GM12873 (cell line): ENCODE measurements at regions not wholly inside any gene's neighbourhood (a gene's known extent, or its start where the extent isn't known, plus 50 kb on each side); places are given as distances from the start of the nearest gene placed in this dataset.

Experiments
- TF ChIP-seq, protein P1 (sequence below): IDR thresholded peaks from 2 replicates; pipeline ENCODE4 v1.5.1; 2012; ENCODE audit warnings: low read depth, mild to moderate bottlenecking, moderate library complexity, low read length, control low read depth; ENCODE audit not compliant: insufficient read depth; ENCODE audit errors: missing control alignments

DNA sequence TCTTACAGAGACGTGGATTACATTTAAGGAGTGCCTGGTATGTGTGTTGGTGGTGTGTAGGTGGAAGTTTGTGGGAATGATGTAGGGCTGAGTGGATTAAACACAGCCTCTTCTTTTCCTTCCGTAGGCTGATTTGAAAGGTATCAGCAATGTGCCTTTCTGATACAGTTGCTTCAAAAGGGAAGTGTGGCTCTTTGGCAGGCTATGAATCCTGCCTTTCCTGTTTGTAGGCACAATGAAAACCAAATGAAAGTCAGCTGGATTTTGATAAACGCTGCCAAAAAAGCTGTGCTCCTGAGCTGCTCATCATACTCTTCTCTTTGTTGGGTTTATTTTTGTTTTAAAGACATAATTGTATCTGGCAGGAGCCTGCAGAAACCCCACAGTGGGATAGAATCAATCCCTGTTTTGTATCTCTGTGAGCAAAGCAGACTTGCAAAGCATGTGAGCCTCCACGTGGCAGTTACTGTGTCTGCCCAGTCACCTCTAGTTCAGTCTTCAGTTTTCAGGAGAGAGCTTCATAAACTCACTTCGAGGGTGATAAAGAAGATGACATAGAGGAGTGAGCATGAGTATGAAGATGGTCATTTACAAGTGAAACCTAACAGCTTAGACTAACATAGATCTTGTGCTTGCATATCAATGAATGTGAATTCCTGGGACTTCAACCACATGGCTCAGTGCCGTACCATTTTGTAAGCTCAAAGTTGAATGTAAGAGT is 655.7 kb upstream of the KIRREL3 start:
- TF ChIP-seq, protein P1, sequence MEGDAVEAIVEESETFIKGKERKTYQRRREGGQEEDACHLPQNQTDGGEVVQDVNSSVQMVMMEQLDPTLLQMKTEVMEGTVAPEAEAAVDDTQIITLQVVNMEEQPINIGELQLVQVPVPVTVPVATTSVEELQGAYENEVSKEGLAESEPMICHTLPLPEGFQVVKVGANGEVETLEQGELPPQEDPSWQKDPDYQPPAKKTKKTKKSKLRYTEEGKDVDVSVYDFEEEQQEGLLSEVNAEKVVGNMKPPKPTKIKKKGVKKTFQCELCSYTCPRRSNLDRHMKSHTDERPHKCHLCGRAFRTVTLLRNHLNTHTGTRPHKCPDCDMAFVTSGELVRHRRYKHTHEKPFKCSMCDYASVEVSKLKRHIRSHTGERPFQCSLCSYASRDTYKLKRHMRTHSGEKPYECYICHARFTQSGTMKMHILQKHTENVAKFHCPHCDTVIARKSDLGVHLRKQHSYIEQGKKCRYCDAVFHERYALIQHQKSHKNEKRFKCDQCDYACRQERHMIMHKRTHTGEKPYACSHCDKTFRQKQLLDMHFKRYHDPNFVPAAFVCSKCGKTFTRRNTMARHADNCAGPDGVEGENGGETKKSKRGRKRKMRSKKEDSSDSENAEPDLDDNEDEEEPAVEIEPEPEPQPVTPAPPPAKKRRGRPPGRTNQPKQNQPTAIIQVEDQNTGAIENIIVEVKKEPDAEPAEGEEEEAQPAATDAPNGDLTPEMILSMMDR, result no peak

DNA sequence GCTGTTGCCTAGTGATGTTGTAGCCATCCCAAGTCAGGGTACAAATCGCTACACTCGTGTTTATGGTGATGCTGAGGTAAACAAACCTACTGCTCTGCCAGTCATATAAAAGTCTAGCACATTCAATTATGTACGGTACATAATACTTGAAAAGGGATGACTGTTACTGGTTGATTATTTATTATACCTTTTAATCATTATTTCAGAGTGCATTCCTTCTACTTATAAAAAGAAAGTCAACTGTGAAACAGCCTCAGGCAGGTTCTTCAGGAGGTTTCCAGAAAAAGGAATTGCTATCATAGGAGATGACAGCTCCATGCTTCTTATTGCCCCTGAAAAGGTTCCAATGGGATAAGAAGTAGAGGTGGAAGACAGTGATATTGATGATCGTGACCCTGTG is 652.5 kb upstream of the KIRREL3 start:
- TF ChIP-seq, protein P1, result no peak

DNA sequence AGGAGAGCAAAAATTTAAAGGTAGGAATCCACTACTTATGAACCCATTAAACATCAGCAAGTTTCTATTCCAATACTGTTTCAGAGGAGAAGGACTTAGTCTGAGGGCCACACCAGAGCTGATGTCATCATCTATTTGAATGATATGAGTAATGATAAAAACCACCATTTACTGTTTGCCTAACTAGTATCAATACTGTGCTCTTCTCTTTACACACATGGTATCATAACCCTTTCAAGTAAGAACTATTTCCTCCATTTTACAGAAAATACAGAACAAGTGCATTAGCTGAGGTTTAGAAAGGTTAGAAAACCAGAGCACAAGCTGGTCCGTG is 651.3 kb upstream of the KIRREL3 start:
- TF ChIP-seq, protein P1, result no peak

DNA sequence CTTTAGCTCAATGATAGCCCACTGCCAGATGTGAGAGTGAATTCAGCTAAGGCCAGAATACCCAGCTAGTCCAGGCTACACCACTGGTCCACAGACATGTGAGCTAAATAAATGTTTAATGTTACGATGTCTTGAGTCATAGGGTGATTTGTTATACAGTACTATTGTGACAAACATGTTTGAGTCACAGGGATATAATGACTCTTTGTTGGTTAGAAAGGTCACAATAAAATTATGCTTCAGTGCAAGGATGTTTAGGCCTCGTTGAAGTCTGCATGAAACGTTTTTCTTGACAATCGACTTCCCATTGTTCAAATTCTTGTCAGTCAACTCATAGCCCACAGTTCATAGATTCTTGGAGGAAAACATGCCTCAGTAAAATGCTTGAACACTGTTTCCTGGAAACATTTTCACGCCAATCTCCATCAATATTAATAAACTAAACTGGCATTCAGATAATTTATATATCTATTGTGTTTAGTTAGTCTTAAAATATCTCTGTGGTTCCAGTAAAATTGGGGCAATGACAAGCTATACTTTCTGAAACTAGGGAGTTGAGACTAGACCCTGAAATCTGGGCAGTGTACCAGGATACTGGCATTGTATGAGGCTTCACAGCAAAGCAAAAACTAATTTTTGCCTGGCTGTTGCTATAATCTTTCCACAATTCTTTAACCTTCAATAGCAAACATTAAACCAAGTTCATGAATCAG is 650.8 kb upstream of the KIRREL3 start:
- TF ChIP-seq, protein P1, result no peak

GRCh38 chr11:127649958-127650357 is 649.4 kb upstream of the KIRREL3 start:
- TF ChIP-seq, protein P1, result no peak

- TF ChIP-seq, protein P1, result no peak
Measured at GRCh38 chr11:127649071-127649470, 648.5 kb upstream of the KIRREL3 start.

DNA sequence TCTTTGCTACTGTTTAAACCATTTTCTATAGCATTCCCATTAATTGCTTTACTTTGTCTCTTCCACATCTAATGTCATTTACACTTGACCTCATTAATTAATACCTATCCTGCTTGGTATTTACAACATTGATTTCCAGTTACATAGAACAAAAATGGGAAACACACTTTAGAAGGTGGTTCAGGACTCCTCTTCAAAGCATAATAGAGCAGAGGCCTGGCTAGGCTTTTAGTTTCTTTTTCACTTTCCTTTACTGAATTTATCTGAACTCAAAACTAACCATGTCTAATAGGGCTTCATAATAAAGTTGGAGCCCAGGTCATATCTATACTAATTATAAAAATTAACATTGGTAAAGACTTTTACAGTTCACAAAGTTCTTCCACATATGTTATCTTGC is 648.0 kb upstream of the KIRREL3 start:
- TF ChIP-seq, protein P1, result no peak
